KMS-11 (cell line): ENCODE measurements at regions not wholly inside any gene's neighbourhood (a gene's known extent, or its start where the extent isn't known, plus 50 kb on each side); places are given as distances from the start of the nearest gene placed in this dataset.
"Not testable (repeated sequence)": the region's sequence is repeated elsewhere in the genome, so short reads cannot be mapped to it uniquely, and the experiment has no call there.

ENCODE experiments used
- H2AFZ ChIP-seq: fragments of 200-600 bp; sonication (generic); 2 replicates; pipeline ENCODE4 v1.6.1; 2016; ENCODE audit warnings: antibody characterized with exemption, mixed run types, low read depth
- H3K27ac ChIP-seq: fragments of 200-600 bp; sonication (generic); 2 replicates; pipeline ENCODE4 v1.6.1; 2016; ENCODE audit warnings: mild to moderate bottlenecking, mixed run types
- H3K27me3 ChIP-seq: fragments of 200-600 bp; sonication (generic); 2 replicates; pipeline ENCODE4 v1.6.1; 2017; ENCODE audit warnings: mild to moderate bottlenecking, low read depth, mixed run types, moderate library complexity; ENCODE audit not compliant: insufficient read depth
- H3K36me3 ChIP-seq: fragments of 200-600 bp; sonication (generic); 2 replicates; pipeline ENCODE4 v1.6.1; 2017; ENCODE audit warnings: mild to moderate bottlenecking, mixed run types; ENCODE audit not compliant: insufficient read depth
- H3K4me1 ChIP-seq: fragments of 200-600 bp; sonication (generic); 2 replicates; pipeline ENCODE4 v1.6.1; 2016; ENCODE audit warnings: mild to moderate bottlenecking, low read depth, mixed run types; ENCODE audit not compliant: poor library complexity, severe bottlenecking
- H3K4me2 ChIP-seq: fragments of 200-600 bp; sonication (generic); 2 replicates; pipeline ENCODE4 v1.7.0; 2016; ENCODE audit warnings: mild to moderate bottlenecking, mixed run types
- H3K4me3 ChIP-seq: fragments of 200-600 bp; sonication (generic); IDR thresholded peaks from 2 replicates; pipeline ENCODE4 v1.6.1; 2017; ENCODE audit warnings: low read depth, low read length, mixed read lengths; ENCODE audit not compliant: insufficient read depth
- H3K79me2 ChIP-seq: fragments of 200-600 bp; sonication (generic); 2 replicates; pipeline ENCODE4 v1.6.1; 2016; ENCODE audit warnings: low read depth, mixed run types; ENCODE audit not compliant: insufficient read depth
- H3K9ac ChIP-seq: fragments of 200-600 bp; sonication (generic); 2 replicates; pipeline ENCODE4 v1.6.1; 2016; ENCODE audit warnings: mild to moderate bottlenecking, mixed run types
- H4K20me1 ChIP-seq: fragments of 200-600 bp; sonication (generic); 2 replicates; pipeline ENCODE4 v1.6.1; 2016; ENCODE audit warnings: mild to moderate bottlenecking, mixed run types; ENCODE audit not compliant: insufficient read depth
- TF ChIP-seq, protein P1 (sequence below): fragments of 200-600 bp; sonication (generic); conservative IDR thresholded peaks from 2 replicates; pipeline ENCODE4 v1.6.1; 2017; ENCODE audit warnings: low read depth, mild to moderate bottlenecking, antibody characterized with exemption, low read length, moderate library complexity, mixed read lengths

DNA sequence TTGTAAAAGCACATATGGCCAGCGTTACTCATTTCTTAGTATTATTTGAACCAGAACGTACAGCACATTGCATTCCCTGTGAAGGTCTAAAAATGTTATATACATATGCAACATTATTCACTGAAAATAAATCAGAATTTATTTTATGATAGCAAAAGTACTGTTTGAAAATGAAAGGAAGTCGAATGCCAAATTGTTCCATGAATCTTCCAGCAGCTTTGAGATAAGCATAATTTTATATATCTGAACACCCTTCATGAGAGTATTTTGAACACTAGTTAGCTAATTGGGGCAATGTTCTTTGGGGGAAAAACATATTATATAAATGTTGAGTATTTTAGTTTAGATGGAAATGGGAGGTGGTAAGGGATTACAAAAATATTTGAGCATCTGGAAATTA lies 300.7 kb upstream of the SYT1 start:
- TF ChIP-seq, protein P1, sequence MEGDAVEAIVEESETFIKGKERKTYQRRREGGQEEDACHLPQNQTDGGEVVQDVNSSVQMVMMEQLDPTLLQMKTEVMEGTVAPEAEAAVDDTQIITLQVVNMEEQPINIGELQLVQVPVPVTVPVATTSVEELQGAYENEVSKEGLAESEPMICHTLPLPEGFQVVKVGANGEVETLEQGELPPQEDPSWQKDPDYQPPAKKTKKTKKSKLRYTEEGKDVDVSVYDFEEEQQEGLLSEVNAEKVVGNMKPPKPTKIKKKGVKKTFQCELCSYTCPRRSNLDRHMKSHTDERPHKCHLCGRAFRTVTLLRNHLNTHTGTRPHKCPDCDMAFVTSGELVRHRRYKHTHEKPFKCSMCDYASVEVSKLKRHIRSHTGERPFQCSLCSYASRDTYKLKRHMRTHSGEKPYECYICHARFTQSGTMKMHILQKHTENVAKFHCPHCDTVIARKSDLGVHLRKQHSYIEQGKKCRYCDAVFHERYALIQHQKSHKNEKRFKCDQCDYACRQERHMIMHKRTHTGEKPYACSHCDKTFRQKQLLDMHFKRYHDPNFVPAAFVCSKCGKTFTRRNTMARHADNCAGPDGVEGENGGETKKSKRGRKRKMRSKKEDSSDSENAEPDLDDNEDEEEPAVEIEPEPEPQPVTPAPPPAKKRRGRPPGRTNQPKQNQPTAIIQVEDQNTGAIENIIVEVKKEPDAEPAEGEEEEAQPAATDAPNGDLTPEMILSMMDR: no peak
- H3K4me3 ChIP-seq: no peak overlapping the region
- no peak overlapping the region for H3K4me2 ChIP-seq
- no peaks in the 10 kb centered on the region for H3K27me3 ChIP-seq
- H3K27ac ChIP-seq: no peak overlapping the region
- no peaks in the 10 kb centered on the region for H4K20me1 ChIP-seq
- H3K79me2 ChIP-seq: no peaks in the 10 kb centered on the region
- H3K4me1 ChIP-seq: no peaks in the 10 kb centered on the region
- no peak overlapping the region for H2AFZ ChIP-seq
- H3K9ac ChIP-seq: no peak overlapping the region
- no peaks in the 10 kb centered on the region for H3K36me3 ChIP-seq

DNA sequence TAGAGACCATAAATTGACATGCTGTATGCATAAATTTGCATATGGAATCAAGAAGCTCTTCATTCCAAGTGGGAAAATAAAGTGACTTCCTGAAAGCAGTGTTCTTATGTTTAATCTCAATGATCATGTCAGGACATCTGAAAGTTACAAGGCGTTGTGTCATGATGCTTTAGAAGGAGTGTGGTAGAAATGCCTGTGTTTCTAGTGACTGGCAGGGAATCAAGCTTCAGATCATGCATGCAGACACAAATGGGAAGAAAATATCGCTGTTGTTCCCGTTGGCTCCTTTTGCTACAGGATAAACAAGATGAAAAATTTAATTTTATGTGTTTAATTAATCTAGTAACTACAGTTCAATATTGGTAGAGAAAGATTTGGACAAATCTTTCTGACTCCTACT lies 298.1 kb upstream of the SYT1 start:
- TF ChIP-seq, protein P1: no peak
- Histone ChIP-seq H3K4me2 (no peak overlapping the region), H3K27me3 (no peaks in the 10 kb centered on the region), H3K36me3 (no peaks in the 10 kb centered on the region), H3K27ac (no peak overlapping the region), H4K20me1 (no peaks in the 10 kb centered on the region), H3K79me2 (no peaks in the 10 kb centered on the region), H2AFZ (no peak overlapping the region), H3K9ac (no peak overlapping the region), H3K4me1 (no peaks in the 10 kb centered on the region), H3K4me3 (no peak overlapping the region)

DNA sequence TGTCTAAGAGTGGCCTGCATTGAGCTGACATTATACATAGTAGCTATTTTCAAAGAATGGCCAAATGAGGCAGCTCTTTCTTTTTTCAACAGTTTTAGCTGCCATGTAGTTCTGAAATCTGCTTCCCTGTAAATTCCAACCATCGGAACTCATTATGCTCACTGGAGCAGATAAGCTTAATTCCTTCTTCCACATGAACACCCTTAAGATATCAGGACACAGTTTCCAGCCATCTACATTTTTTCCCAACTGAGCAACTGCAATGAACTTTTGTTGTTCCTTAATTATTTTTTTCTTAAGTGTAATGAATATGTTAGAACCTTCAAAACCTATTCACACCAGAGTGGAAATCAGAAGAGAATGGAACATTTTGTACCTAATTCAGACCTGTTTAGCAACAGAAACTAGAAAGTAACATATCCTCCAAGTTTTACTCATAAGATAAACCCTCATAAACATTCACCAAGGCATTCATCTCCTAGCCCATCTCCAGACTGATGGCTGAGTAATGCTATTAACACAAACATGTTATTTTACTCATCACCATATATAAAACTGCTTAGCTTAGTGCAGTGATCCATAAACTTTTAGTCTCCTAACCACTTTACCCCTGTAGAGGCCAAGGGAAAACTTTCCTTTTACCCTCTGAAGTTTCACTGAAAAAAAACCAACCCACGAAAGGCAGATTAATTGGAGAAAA lies 296.1 kb upstream of the SYT1 start:
- no peaks in the 10 kb centered on the region for H3K36me3 ChIP-seq
- no peak overlapping the region for H3K9ac ChIP-seq
- TF ChIP-seq, protein P1: no peak
- no peak overlapping the region for H3K4me2 ChIP-seq
- no peak overlapping the region for H2AFZ ChIP-seq
- no peak overlapping the region for H3K27ac ChIP-seq
- H3K4me1 ChIP-seq: no peaks in the 10 kb centered on the region
- H3K27me3 ChIP-seq: no peaks in the 10 kb centered on the region
- H3K4me3 ChIP-seq: no peak overlapping the region
- no peaks in the 10 kb centered on the region for H3K79me2 ChIP-seq
- no peaks in the 10 kb centered on the region for H4K20me1 ChIP-seq

DNA sequence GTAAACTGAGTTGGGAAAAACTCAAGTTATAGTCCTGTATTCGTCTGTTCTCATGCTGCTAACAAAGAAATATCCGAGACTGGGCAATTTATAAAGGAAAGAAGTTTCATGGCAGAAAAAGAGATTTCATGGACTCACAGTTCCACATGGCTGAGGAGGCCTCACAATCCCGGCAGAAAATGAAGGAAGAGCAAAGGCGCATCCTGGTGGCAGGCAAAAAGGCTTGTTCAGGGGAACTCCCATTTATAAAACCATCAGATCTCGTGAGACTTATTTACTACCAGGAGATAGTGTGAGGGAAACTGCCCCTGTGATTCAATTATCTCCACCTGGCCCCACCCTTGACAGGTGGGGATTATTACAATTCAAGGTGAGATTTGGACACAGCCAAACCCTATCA lies 292.6 kb upstream of the SYT1 start:
- Histone ChIP-seq H3K4me3 (no peak overlapping the region), H3K27me3 (no peaks in the 10 kb centered on the region), H3K4me1 (no peaks in the 10 kb centered on the region), H2AFZ (no peak overlapping the region), H3K27ac (no peak overlapping the region), H3K9ac (no peak overlapping the region), H4K20me1 (no peaks in the 10 kb centered on the region), H3K79me2 (no peaks in the 10 kb centered on the region), H3K4me2 (no peak overlapping the region), H3K36me3 (no peaks in the 10 kb centered on the region)
- TF ChIP-seq, protein P1: no peak

DNA sequence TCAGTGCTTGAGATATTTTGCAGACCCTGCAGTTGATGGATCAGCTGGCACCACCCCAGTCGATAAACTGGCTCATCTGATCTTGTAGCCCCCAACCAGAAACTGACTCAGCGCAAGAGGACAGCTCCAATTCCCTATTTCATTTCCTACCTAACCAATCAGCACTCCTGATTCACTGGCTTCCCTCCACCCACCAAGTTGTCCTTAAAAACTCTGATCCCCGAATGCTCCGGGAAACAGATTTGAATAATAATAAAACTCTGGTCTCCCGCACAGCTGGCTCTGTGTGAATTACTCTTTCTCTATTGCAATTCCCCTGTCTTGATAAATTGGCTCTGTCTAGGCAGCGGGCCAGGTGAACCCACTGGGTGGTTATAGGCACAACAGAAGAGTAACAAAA lies 289.4 kb upstream of the SYT1 start:
- not testable (repeated sequence) for H3K9ac ChIP-seq, H3K4me2 ChIP-seq, H3K4me1 ChIP-seq, H3K79me2 ChIP-seq, H3K36me3 ChIP-seq, H3K27ac ChIP-seq, H4K20me1 ChIP-seq, H2AFZ ChIP-seq, H3K4me3 ChIP-seq, H3K27me3 ChIP-seq
